MM.1S (cell line): ENCODE measurements at regions not wholly inside any gene's neighbourhood (a gene's known extent, or its start where the extent isn't known, plus 50 kb on each side); places are given as distances from the start of the nearest gene placed in this dataset.

Experiments used
- DNase-seq: peaks from one replicate; pipeline ENCODE4 v3.0.0-alpha.2; 2015
- H2AFZ ChIP-seq: fragments of 300-600 bp; sonication (generic); 2 replicates; pipeline ENCODE4 v1.6.0; 2016; ENCODE audit warnings: antibody characterized with exemption, low read length
- H3F3A ChIP-seq: fragments of 300-600 bp; sonication (generic); 2 replicates; pipeline ENCODE4 v1.6.1; 2016; ENCODE audit warnings: mild to moderate bottlenecking, antibody characterized with exemption, low read length, moderate library complexity, mixed read lengths; ENCODE audit not compliant: insufficient read depth
- H3K27ac ChIP-seq: fragments of 300-600 bp; sonication (generic); 2 replicates; pipeline ENCODE4 v1.5.1; 2016; ENCODE audit warnings: mild to moderate bottlenecking, low read length
- H3K27me3 ChIP-seq: fragments of 300-600 bp; sonication (generic); replicated peaks from 2 replicates; pipeline ENCODE4 v1.6.0; 2016; ENCODE audit warnings: low read length; ENCODE audit not compliant: insufficient read depth
- H3K36me3 ChIP-seq: fragments of 300-600 bp; sonication (generic); replicated peaks from 2 replicates; pipeline ENCODE4 v1.6.1; 2016; ENCODE audit warnings: mild to moderate bottlenecking, low read length, mixed read lengths; ENCODE audit not compliant: insufficient read depth
- H3K4me1 ChIP-seq: fragments of 300-600 bp; sonication (generic); 2 replicates; pipeline ENCODE4 v1.6.1; 2016; ENCODE audit warnings: low read length, mixed read lengths
- H3K4me2 ChIP-seq: fragments of 300-600 bp; sonication (generic); 2 replicates; pipeline ENCODE4 v1.6.0; 2016; ENCODE audit warnings: low read depth, low read length
- H3K4me3 ChIP-seq: fragments of 300-600 bp; sonication (generic); 2 replicates; pipeline ENCODE4 v1.5.1; 2016; ENCODE audit warnings: low read length, mixed read lengths
- H3K79me2 ChIP-seq: fragments of 300-600 bp; sonication (generic); 2 replicates; pipeline ENCODE4 v1.6.1; 2016; ENCODE audit warnings: mixed run types, low read length, mixed read lengths
- H3K9ac ChIP-seq: fragments of 300-600 bp; sonication (generic); 2 replicates; pipeline ENCODE4 v1.6.1; 2016; ENCODE audit warnings: low read length, mixed read lengths
- H3K9me2 ChIP-seq: fragments of 300-600 bp; sonication (generic); replicated peaks from 2 replicates; pipeline ENCODE4 v1.6.1; 2016; ENCODE audit warnings: mild to moderate bottlenecking, low read length, mixed read lengths; ENCODE audit not compliant: insufficient read depth
- H3K9me3 ChIP-seq: fragments of 300-600 bp; sonication (generic); replicated peaks from 2 replicates; pipeline ENCODE4 v1.6.1; 2016; ENCODE audit warnings: mild to moderate bottlenecking, low read length, mixed read lengths; ENCODE audit not compliant: insufficient read depth
- H4K20me1 ChIP-seq: fragments of 300-600 bp; sonication (generic); 2 replicates; pipeline ENCODE4 v1.6.1; 2016; ENCODE audit warnings: mild to moderate bottlenecking, low read length, moderate library complexity, mixed read lengths; ENCODE audit not compliant: insufficient read depth
- CTCF ChIP-seq: fragments of 300-600 bp; sonication (generic); IDR thresholded peaks from 2 replicates; pipeline ENCODE4 v1.5.1; 2016; ENCODE audit warnings: antibody characterized with exemption, low read length, mixed read lengths
- EZH2 ChIP-seq: fragments of 300-600 bp; sonication (generic); optimal IDR thresholded peaks from 2 replicates; pipeline ENCODE3; 2017; ENCODE audit warnings: low read depth, mild to moderate bottlenecking, antibody characterized with exemption, low read length, mixed read lengths
- EZH2phosphoT487 ChIP-seq: fragments of 300-600 bp; sonication (generic); IDR thresholded peaks from 2 replicates; pipeline ENCODE4 v1.6.1; 2018; ENCODE audit warnings: antibody characterized with exemption, low read length

GRCh38 chr3:26084629-26085028, 294.7 kb downstream of the OXSM start:
- Histone ChIP-seq H3K9me3 (no peaks in the 10 kb centered on the region), H2AFZ (no peak overlapping the region), H3K4me3 (no peak overlapping the region), H3K27ac (no peak overlapping the region), H3K9me2 (no peaks in the 10 kb centered on the region), H3K27me3 (no peaks in the 10 kb centered on the region), H3K36me3 (no peaks in the 10 kb centered on the region), H3K9ac (no peak overlapping the region), H4K20me1 (no peaks in the 10 kb centered on the region), H3F3A (no peaks in the 10 kb centered on the region), H3K4me2 (no peak overlapping the region), H3K4me1 (no peaks in the 10 kb centered on the region), H3K79me2 (no peaks in the 10 kb centered on the region)
- no peak for TF ChIP-seq EZH2phosphoT487
- TF ChIP-seq EZH2: no peak
- no peak for TF ChIP-seq CTCF
- DNase-seq: no peak

DNA sequence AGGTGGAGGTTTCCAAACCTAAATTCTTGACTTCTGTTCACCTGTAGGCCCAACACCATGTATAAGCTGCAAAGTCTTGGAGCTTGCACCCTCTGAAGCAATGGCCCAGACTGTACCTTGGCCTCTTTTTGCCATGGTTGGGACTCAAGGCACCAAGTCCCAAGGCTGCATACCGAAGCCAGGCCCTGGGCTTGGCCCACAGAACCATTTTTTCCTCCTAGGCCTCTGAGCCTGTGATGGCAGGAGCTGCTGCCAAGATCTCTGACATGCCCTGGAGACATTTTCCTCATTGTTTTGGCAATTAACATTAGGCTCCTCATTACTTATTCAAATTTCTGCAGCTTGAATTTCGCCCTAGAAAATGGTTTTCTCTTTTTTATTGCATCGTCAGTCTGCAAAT, 297.9 kb downstream of the OXSM start:
- Histone ChIP-seq H3F3A (no peaks in the 10 kb centered on the region), H3K4me2 (no peak overlapping the region), H3K4me3 (no peak overlapping the region), H3K9me3 (no peaks in the 10 kb centered on the region), H3K36me3 (no peaks in the 10 kb centered on the region), H3K9ac (no peak overlapping the region), H4K20me1 (no peaks in the 10 kb centered on the region), H3K79me2 (no peaks in the 10 kb centered on the region), H3K27ac (no peak overlapping the region), H3K27me3 (no peaks in the 10 kb centered on the region), H3K4me1 (no peaks in the 10 kb centered on the region), H3K9me2 (no peaks in the 10 kb centered on the region), H2AFZ (no peak overlapping the region)
- TF ChIP-seq EZH2phosphoT487 (no peak), CTCF (no peak), EZH2 (no peak)
- DNase-seq: no peak

GRCh38 chr3:26089249-26089648, 299.4 kb downstream of the OXSM start:
- H2AFZ ChIP-seq: no peak overlapping the region
- H3K4me2 ChIP-seq: no peak overlapping the region
- no peaks in the 10 kb centered on the region for H4K20me1 ChIP-seq
- H3K36me3 ChIP-seq: no peaks in the 10 kb centered on the region
- no peak for TF ChIP-seq EZH2phosphoT487
- TF ChIP-seq CTCF: no peak
- TF ChIP-seq EZH2: no peak
- DNase-seq: no peak
- no peak overlapping the region for H3K9ac ChIP-seq
- H3K27me3 ChIP-seq: no peaks in the 10 kb centered on the region
- no peaks in the 10 kb centered on the region for H3K4me1 ChIP-seq
- H3K9me2 ChIP-seq: no peaks in the 10 kb centered on the region
- no peaks in the 10 kb centered on the region for H3K9me3 ChIP-seq
- H3F3A ChIP-seq: no peaks in the 10 kb centered on the region
- H3K27ac ChIP-seq: no peak overlapping the region
- H3K79me2 ChIP-seq: no peaks in the 10 kb centered on the region
- H3K4me3 ChIP-seq: no peak overlapping the region
